ENCODE measurements at regions not wholly inside any gene's neighbourhood (a gene's known extent, or its start where the extent isn't known, plus 50 kb on each side); places are given as distances from the start of the nearest gene placed in this dataset.
"Not testable (repeated sequence)": the region's sequence is repeated elsewhere in the genome, so short reads cannot be mapped to it uniquely, and the experiment has no call there.

- H3K4me3 ChIP-seq, result no peak overlapping the region
- 94% methylated on average over 5 of the region's 5 CpGs for WGBS
- no peak overlapping the region for H3K27ac ChIP-seq (replicated peaks in 1 of 4)
- TF ChIP-seq POLR2A (IDR thresholded peaks at IDR 0.05; ENCODE audit: low read depth) (no peak), CTCF (IDR thresholded peaks at IDR 0.05) (no peak), EP300 (IDR thresholded peaks at IDR 0.05) (no peak), POLR2AphosphoS5 (IDR thresholded peaks at IDR 0.05) (no peak)
- no peak for DNase-seq (ENCODE audit: extremely low spot score)
- H3K36me3 ChIP-seq, result no peaks in the 10 kb centered on the region
- H3K27me3 ChIP-seq, result no peaks in the 10 kb centered on the region
- peaks cover 0 to 4% (median 0%) of the 10 kb centered on the region in 4 donors for H3K9me3 ChIP-seq
- H3K4me1 ChIP-seq, result no peaks in the 10 kb centered on the region
- intact Hi-C loops (cut with DNase I), result no loop called here
Measured at GRCh38 chr3:98688363-98688762, 74.8 kb upstream of the ST3GAL6 start.

- TF ChIP-seq POLR2AphosphoS5 (IDR thresholded peaks at IDR 0.05) (no peak), CTCF (IDR thresholded peaks at IDR 0.05) (no peak), EP300 (IDR thresholded peaks at IDR 0.05) (no peak), POLR2A (IDR thresholded peaks at IDR 0.05; ENCODE audit: low read depth) (no peak)
- Histone ChIP-seq H3K9me3 (peaks cover 0 to 4% (median 0%) of the 10 kb centered on the region in 4 donors), H3K36me3 (no peaks in the 10 kb centered on the region), H3K27ac (replicated peaks in 1 of 4) (no peak overlapping the region), H3K4me1 (no peaks in the 10 kb centered on the region), H3K4me3 (no peak overlapping the region), H3K27me3 (no peaks in the 10 kb centered on the region)
- DNase-seq (ENCODE audit: extremely low spot score), result no peak
- 92% methylated on average over 2 of the region's 2 CpGs for WGBS
- intact Hi-C loops (cut with DNase I), result no loop called here
Measured at GRCh38 chr3:98690876-98691275, 72.3 kb upstream of the ST3GAL6 start.

- no peak overlapping the region for H3K4me3 ChIP-seq
- H3K9me3 ChIP-seq, result peaks cover 0 to under 1% (median 0%) of the 10 kb centered on the region in 4 donors
- DNase-seq (ENCODE audit: extremely low spot score), result no peak
- H3K27ac ChIP-seq (replicated peaks in 1 of 4), result no peak overlapping the region
- H3K36me3 ChIP-seq, result no peaks in the 10 kb centered on the region
- WGBS, result 26% methylated on average over 1 of the region's 1 CpG
- H3K4me1 ChIP-seq, result no peaks in the 10 kb centered on the region
- TF ChIP-seq CTCF (IDR thresholded peaks at IDR 0.05), result no peak
- TF ChIP-seq EP300 (IDR thresholded peaks at IDR 0.05), result no peak
- no peak for TF ChIP-seq POLR2A (IDR thresholded peaks at IDR 0.05; ENCODE audit: low read depth)
- TF ChIP-seq POLR2AphosphoS5 (IDR thresholded peaks at IDR 0.05), result no peak
- H3K27me3 ChIP-seq, result no peaks in the 10 kb centered on the region
- intact Hi-C loops (cut with DNase I), result no loop called here
Measured at GRCh38 chr3:98691897-98692296, 71.2 kb upstream of the ST3GAL6 start.

- H3K4me3 ChIP-seq, result no peak overlapping the region
- intact Hi-C loops (cut with DNase I), result no loop called here
- H3K27me3 ChIP-seq, result no peaks in the 10 kb centered on the region
- no peaks in the 10 kb centered on the region for H3K9me3 ChIP-seq
- H3K36me3 ChIP-seq, result no peaks in the 10 kb centered on the region
- no peak for DNase-seq (ENCODE audit: extremely low spot score)
- no peaks in the 10 kb centered on the region for H3K4me1 ChIP-seq
- no peak for TF ChIP-seq POLR2AphosphoS5 (IDR thresholded peaks at IDR 0.05)
- no peak for TF ChIP-seq CTCF (IDR thresholded peaks at IDR 0.05)
- TF ChIP-seq POLR2A (IDR thresholded peaks at IDR 0.05; ENCODE audit: low read depth), result no peak
- no peak for TF ChIP-seq EP300 (IDR thresholded peaks at IDR 0.05)
- H3K27ac ChIP-seq (replicated peaks in 1 of 4), result peak overlapping the region in 1 of 4 donors; percentile 14
- 77% methylated on average over 4 of the region's 4 CpGs for WGBS
Measured at GRCh38 chr3:98692787-98693473, 70.2 kb upstream of the ST3GAL6 start.

- no peak overlapping the region for H3K27ac ChIP-seq (replicated peaks in 1 of 4)
- no peaks in the 10 kb centered on the region for H3K36me3 ChIP-seq
- DNase-seq (ENCODE audit: extremely low spot score), result no peak
- H3K27me3 ChIP-seq, result no peaks in the 10 kb centered on the region
- TF ChIP-seq POLR2AphosphoS5 (IDR thresholded peaks at IDR 0.05), result no peak
- no peak for TF ChIP-seq POLR2A (IDR thresholded peaks at IDR 0.05; ENCODE audit: low read depth)
- no peak for TF ChIP-seq EP300 (IDR thresholded peaks at IDR 0.05)
- TF ChIP-seq CTCF (IDR thresholded peaks at IDR 0.05), result no peak
- intact Hi-C loops (cut with DNase I), result no loop called here
- H3K9me3 ChIP-seq, result no peaks in the 10 kb centered on the region
- H3K4me1 ChIP-seq, result no peaks in the 10 kb centered on the region
- no peak overlapping the region for H3K4me3 ChIP-seq
Measured at GRCh38 chr3:98695796-98696195, 67.3 kb upstream of the ST3GAL6 start.

GRCh38 chr3:98696296-98696695 lies 66.8 kb upstream of the ST3GAL6 start:
- DNase-seq (ENCODE audit: extremely low spot score); H3K27me3 ChIP-seq; intact Hi-C loops (cut with DNase I); H3K4me1 ChIP-seq; H3K9me3 ChIP-seq; H3K36me3 ChIP-seq; H3K27ac ChIP-seq (replicated peaks in 1 of 4); H3K4me3 ChIP-seq: not testable (repeated sequence)
- 62% methylated on average over 3 of the region's 3 CpGs for WGBS

All from esophagus muscularis mucosa (tissue), 4 donors.